Urinary bladder (tissue), 3 donors: ENCODE measurements at regions not wholly inside any gene's neighbourhood (a gene's known extent, or its start where the extent isn't known, plus 50 kb on each side); places are given as distances from the start of the nearest gene placed in this dataset.
"Not testable (repeated sequence)": the region's sequence is repeated elsewhere in the genome, so short reads cannot be mapped to it uniquely, and the experiment has no call there.

Experiments
- DNase-seq: peaks from one replicate; pipeline ENCODE4 v3.0.0-alpha.2; 2015; ENCODE audit errors: extremely low spot score
- H3K27ac ChIP-seq: one replicate; pipeline ENCODE4 v1.5.1; 2013; ENCODE audit warnings: low read depth, mild to moderate bottlenecking, moderate library complexity
- H3K36me3 ChIP-seq: one replicate; pipeline ENCODE4 v1.6.1; 2013; ENCODE audit warnings: mild to moderate bottlenecking, moderate library complexity; ENCODE audit not compliant: insufficient read depth
- H3K4me1 ChIP-seq: one replicate; pipeline ENCODE4 v1.6.1; 2013; ENCODE audit warnings: mild to moderate bottlenecking, moderate library complexity; ENCODE audit not compliant: insufficient read depth
- H3K4me3 ChIP-seq: one replicate; pipeline ENCODE4 v1.5.1; 2013; ENCODE audit warnings: low read depth, low read length
- WGBS: extraction: QIAGEN DNeasy Blood & Tissue Kit; methylation state at CpG from one replicate; pipeline ENCODE4 v1.1.7; 2013; 5-methylcytosine and 5-hydroxymethylcytosine counted together
- donor health status: healthy with polysubstance abuse.
- donor health status: healthy.

DNA sequence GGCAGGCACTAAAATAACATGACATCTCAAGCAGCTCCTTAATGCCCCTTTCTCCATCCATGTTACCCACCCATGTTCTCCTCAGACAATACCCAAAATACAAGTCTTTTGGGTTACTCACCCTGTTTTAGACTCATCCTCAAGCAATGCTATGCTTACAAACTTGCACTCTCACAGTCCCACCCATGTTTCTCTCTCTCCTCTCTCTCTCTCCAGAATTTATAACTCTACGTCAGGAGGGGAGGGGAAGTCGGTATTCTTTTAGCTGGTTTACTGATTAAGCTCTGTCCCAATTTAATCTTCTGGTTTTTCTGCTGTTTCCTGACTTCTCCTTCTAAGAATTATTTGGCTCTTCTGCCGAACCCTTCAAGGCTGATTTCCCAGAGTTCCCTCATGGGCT is 98.0 kb upstream of the NR5A2 start:
- no peak for DNase-seq
- 70% methylated on average over 3 of the region's 3 CpGs for WGBS
- Histone ChIP-seq H3K4me3 (no peak overlapping the region), H3K27ac (no peak overlapping the region), H3K4me1 (no peaks in the 10 kb centered on the region), H3K36me3 (no peaks in the 10 kb centered on the region)

DNA sequence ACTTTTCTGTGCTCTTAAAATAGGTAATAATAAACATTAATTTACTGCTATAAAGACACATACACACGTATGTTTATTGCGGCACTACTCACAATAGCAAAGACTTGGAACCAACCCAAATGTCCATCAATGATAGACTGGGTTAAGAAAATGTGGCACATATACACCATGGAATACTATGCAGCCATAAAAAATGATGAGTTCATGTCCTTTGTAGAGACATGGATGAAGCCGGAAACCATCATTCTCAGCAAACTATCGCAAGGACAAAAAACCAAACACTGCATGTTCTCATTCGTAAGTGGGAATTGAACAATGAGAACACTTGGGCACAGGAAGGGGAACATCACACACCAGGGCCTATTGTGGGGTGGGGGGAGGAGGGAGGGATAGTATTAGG is 97.4 kb upstream of the NR5A2 start:
- WGBS: 93% methylated on average over 5 of the region's 5 CpGs
- H3K27ac ChIP-seq, H3K4me1 ChIP-seq, DNase-seq, H3K4me3 ChIP-seq, H3K36me3 ChIP-seq: not testable (repeated sequence)

DNA sequence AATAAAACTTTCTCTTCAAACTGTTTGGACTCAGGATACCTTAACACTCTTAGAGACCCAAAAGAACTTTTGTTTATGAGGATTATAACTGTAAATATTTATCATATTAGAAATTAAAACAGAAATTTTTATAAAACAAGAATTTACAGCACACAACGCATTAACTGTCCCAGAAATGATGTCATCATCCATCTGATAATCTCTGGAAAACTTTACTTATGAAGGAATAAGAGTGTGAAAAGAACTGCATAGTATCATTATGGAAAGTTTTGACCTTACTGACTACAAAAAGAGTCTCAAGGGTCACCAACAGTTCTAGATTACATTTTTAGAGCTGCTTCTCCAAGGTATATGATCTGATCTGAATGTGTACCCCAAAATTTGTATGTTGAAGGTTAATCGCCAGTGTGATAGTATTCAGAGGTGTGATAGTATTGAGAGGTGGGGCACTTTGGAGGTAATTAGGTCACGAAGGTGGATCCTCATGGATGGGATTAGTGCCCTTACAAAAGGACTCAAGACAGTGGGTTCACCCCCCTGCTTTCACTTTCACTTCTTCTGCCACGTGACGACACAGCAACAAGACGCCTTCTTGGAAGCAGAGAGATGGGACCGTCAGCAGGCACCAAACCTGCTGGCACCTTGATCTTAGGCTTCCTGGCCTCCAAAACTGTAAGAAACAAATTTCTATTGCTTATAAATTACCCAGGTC is 95.7 kb upstream of the NR5A2 start:
- Histone ChIP-seq H3K4me1 (no peaks in the 10 kb centered on the region), H3K27ac (no peak overlapping the region), H3K36me3 (no peaks in the 10 kb centered on the region), H3K4me3 (no peak overlapping the region)
- 78% methylated on average over 7 of the region's 7 CpGs for WGBS
- DNase-seq: no peak

DNA sequence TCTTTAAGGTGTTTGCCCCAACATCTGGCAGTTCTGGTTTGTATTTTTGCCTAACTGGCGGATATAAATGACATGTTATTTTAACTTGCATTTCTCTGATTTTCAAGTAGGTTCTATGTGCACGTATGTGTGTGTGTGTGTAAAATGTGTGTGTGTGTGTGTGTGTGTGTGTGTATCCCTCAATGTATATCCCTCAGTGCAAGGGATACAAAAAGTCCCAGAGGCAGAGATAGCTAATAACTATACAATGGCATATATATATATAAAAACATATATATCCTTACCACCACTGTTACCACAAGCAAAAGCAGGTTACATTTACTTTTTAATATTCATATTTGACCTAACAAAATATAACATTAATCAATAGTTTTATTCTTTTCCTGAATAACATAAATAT is 95.0 kb upstream of the NR5A2 start:
- 89% methylated on average over 2 of the region's 2 CpGs for WGBS
- no peak overlapping the region for H3K4me3 ChIP-seq
- H3K4me1 ChIP-seq: no peaks in the 10 kb centered on the region
- H3K27ac ChIP-seq: no peak overlapping the region
- DNase-seq: no peak
- no peaks in the 10 kb centered on the region for H3K36me3 ChIP-seq

DNA sequence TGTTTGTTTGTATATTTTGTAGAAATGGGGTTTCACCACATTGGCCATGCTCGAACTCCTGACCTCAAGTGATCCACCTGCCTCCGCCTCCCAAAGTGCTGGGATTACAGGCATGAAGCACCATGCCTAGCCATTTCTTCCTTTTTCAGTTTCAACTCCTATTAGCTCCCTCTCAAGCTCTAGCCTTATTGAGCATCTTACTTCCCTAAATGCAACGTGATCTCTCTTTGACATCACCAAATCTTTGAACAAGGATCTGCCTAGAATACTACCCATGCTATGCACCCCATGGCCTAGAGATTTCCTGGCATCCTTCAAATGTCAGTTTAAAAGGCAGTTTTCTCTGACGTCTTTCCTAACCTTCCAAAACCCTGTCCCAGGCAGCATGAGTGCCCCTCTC is 91.1 kb upstream of the NR5A2 start:
- DNase-seq: no peak
- H3K27ac ChIP-seq: no peak overlapping the region
- WGBS: 82% methylated on average over 4 of the region's 4 CpGs
- no peaks in the 10 kb centered on the region for H3K36me3 ChIP-seq
- no peaks in the 10 kb centered on the region for H3K4me1 ChIP-seq
- H3K4me3 ChIP-seq: no peak overlapping the region

DNA sequence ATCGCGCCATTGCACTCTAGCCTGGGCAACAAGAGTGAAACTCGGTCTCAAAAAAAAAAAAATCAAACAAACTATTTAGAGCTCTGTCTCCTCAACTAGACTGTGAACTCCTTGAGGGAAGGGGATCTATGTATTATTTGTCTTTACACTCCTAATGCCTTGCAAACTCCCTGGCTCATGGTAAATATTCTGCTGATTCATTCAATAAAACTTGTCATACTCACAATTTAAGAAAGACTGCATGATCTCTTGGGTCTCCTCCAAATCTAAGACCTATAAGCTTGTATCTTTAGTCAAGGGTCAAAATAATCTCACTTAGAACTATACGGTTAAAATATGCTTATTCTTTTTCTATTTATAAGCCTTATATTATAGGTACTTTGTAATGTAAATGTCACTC is 90.3 kb upstream of the NR5A2 start:
- H3K4me1 ChIP-seq: no peaks in the 10 kb centered on the region
- 80% methylated on average over 4 of the region's 4 CpGs for WGBS
- H3K4me3 ChIP-seq: no peak overlapping the region
- H3K36me3 ChIP-seq: no peaks in the 10 kb centered on the region
- no peak for DNase-seq
- H3K27ac ChIP-seq: no peak overlapping the region

DNA sequence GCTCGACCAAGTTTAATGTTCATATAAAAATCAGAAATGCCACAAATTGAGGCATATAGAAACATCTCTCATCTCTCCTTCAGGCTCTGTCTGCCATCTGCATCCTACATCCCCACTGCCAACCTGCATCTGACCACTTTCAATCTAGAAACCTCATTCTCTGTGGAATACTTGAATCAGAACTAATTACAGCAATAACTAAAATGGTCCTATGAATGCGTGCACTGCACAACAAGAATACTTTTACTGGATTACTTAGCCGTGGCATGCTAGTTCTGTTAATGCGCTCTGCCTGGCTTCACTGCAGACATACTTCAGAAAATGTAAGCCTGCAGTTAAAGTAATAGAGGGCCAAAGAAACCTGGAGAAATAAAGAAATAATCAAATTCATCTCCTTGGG is 89.8 kb upstream of the NR5A2 start:
- 65% methylated on average over 4 of the region's 4 CpGs for WGBS
- no peak overlapping the region for H3K27ac ChIP-seq
- DNase-seq: no peak
- no peaks in the 10 kb centered on the region for H3K4me1 ChIP-seq
- no peaks in the 10 kb centered on the region for H3K36me3 ChIP-seq
- no peak overlapping the region for H3K4me3 ChIP-seq

DNA sequence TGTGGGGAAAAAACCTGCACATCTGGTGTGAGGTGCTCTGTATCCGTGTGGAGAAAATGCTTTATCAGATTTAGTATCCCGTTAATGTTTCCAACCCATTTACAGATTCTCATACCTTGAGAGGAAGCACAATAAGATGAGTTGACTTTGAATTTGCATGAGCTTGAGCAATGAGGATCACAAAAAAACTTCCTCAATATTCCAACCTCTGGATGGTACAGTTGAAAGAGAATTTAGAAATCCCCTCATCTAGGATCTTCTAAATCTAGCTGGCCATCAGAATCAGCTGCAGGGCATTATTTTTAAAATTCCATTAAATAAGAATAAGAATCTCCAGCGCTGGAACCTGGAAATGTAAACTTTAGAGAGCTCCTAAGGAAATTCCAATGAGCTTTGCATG is 82.5 kb upstream of the NR5A2 start:
- no peak for DNase-seq
- H3K27ac ChIP-seq: no peak overlapping the region
- no peak overlapping the region for H3K4me3 ChIP-seq
- no peaks in the 10 kb centered on the region for H3K36me3 ChIP-seq
- no peaks in the 10 kb centered on the region for H3K4me1 ChIP-seq
- 61% methylated on average over 3 of the region's 3 CpGs for WGBS

DNA sequence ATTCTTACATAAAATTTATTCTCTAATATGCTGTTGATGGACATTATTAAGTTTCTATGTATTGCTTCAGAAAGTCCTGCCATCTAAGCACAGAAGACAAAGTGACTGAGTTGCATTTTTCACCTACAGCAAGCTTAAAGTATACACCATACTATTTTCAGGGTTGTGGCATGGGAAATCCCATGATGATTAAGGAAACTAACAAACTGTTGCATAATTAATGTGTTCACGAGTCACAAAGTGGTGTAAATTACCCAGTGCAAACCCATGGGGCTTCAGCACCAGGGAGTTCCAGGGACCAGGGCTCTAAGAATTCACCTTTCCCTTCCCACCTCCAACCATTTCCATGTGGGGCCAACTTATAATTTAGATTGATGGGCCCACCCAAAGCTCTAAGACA is 81.9 kb upstream of the NR5A2 start:
- no peaks in the 10 kb centered on the region for H3K36me3 ChIP-seq
- no peak for DNase-seq
- H3K4me1 ChIP-seq: no peaks in the 10 kb centered on the region
- WGBS: 55% methylated on average over 1 of the region's 1 CpG
- no peak overlapping the region for H3K4me3 ChIP-seq
- no peak overlapping the region for H3K27ac ChIP-seq

DNA sequence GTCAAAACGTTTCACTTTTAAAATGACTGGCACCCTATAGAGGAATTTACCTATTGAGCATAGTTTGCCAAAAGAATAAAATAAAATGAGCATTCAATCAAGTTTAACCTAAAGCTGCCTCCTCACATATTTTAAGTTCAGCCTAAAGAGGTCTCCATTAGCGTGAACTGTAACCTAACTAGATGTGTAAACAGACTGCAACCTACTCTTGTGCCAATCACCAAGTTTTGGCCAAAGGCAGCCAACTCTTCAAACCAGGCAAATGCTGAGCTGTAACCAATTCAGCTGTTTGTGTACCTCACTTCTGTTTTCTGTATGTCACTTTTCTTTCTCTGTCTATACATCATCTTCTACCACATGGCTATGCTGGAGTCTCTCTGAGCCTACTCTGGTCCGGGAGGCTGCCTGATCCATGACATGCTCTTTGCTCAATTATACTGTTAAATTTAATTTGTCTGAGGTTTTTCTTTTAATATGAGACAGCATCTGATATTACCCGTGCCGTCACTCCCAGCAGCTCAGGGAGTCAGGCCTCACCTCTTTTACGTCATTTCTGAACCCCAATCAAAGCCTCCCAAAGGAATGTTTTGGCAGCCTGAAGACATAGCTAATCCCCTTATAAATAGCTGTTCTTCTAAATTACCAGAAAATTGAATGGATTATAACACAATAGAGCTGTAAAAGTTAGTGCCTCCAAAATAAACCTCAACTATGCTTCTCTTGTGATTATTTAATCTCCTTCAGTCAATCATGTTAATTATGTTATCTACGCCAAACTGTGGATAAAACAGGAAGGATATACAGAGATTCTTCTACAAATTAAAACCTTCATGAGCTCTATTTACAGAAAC is 81.0 kb upstream of the NR5A2 start:
- WGBS: 67% methylated on average over 7 of the region's 7 CpGs
- no peak for DNase-seq
- H3K4me3 ChIP-seq: no peak overlapping the region
- no peaks in the 10 kb centered on the region for H3K36me3 ChIP-seq
- no peaks in the 10 kb centered on the region for H3K4me1 ChIP-seq
- no peak overlapping the region for H3K27ac ChIP-seq

DNA sequence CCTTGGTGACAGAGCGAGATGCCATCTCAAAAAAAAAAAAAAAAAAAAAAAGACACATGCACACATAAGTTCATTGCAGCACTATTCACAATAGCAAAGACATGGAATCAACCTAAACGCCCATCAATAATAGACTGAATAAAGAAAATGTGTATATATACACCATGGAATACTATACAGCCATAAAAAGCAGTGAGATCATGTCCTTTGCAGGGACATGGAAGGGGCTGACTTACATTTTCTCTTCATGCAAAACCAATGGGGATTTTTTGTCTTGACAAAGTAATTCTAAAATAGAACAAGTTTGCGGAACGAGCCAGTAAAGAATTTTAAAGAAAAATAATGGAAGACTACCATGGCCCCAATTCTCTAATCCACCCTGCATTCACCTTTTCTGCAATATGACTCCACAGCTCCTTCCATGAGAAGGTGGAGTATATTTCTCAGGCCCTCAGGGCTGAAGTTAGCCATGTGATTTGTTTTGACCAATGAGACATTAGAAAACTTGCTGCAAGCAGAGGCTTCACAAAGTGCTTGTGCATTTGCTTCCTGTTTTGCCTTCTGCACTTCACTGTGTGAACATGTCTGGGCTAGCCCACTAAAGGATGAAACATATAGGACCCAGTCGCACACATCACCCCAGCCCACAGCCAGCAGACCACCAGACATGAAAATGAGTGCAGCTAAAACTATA is 78.8 kb upstream of the NR5A2 start:
- WGBS: 91% methylated on average over 5 of the region's 5 CpGs
- no peak overlapping the region for H3K27ac ChIP-seq
- H3K4me1 ChIP-seq: no peaks in the 10 kb centered on the region
- H3K36me3 ChIP-seq: no peaks in the 10 kb centered on the region
- H3K4me3 ChIP-seq: no peak overlapping the region
- no peak for DNase-seq

DNA sequence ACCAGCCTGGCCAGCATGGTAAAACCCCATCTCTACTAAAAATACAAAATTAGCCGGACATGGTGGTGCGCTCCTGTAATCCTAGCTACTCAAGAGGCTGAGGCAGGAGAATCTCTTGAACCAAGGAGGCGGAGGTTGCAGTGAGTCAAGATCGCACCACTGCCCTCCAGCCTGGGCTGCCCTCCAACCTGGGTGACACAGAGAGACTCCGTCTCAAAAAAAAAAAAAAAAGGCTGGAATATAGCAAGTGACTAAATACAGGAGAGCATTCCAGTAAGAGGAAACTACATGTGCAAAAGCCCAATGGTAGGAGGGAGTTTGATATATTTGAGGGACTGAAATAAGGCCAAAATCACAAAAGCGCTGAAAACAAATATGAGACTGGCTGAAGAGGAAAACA is 76.5 kb upstream of the NR5A2 start:
- 90% methylated on average over 6 of the region's 6 CpGs for WGBS
- H3K4me3 ChIP-seq, H3K4me1 ChIP-seq, DNase-seq, H3K27ac ChIP-seq, H3K36me3 ChIP-seq: not testable (repeated sequence)

DNA sequence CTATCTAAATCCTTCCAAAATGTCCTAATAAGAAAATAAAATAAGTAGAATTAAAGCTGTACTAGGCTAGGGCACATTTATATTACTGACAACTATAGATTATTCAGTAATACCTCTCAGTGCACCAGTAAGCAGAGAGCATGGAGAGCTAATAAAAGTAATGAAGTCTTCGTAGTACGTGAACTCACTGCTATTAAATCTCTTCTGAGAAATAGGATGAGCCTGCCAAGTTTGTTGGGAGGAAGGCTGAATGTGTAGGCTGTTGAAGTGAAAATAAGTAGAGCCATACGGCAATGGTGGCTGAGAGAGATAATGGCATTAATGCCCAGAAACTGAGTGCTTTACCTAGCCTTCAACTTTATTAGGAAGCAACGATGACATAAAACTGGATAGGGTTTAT is 73.9 kb upstream of the NR5A2 start:
- no peaks in the 10 kb centered on the region for H3K4me1 ChIP-seq
- H3K4me3 ChIP-seq: no peak overlapping the region
- no peak for DNase-seq
- no peak overlapping the region for H3K27ac ChIP-seq
- WGBS: 27% methylated on average over 4 of the region's 4 CpGs
- no peaks in the 10 kb centered on the region for H3K36me3 ChIP-seq

DNA sequence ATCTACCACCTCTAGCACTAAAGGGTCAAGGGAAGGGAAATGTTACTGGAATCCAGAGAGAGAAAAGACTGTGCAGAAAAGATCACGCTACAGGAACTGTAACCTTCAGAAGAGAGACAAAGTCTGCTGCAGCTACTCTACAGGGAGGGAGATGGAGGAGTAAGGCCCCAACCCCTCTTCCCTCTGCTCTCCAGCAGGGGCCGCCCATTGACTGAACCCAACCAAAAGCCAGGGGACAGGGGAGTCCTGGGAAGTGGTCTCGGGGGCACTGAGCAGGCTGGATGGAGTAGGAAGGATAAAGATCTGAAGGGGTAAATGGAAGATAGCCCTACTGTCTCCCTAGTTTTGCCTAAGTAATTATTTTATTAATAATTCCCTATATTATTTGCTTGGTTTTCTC is 72.8 kb upstream of the NR5A2 start:
- H3K36me3 ChIP-seq: no peaks in the 10 kb centered on the region
- H3K4me1 ChIP-seq: no peaks in the 10 kb centered on the region
- H3K4me3 ChIP-seq: no peak overlapping the region
- no peak overlapping the region for H3K27ac ChIP-seq
- 69% methylated on average over 3 of the region's 3 CpGs for WGBS
- DNase-seq: no peak
